Amniotic stem cell (primary cell): ENCODE measurements at regions not wholly inside any gene's neighbourhood (a gene's known extent, or its start where the extent isn't known, plus 50 kb on each side); places are given as distances from the start of the nearest gene placed in this dataset.

Experiments
- DNase-seq: peaks from one replicate; lab custom pipeline; 2025; lab: John Stamatoyannopoulos, UW

GRCh38 chr7:20267482-20267881, 50.3 kb upstream of the MACC1 start:
- DNase-seq: no peak

- DNase-seq: no peak
Observed at GRCh38 chr7:20268824-20269223, 51.6 kb upstream of the MACC1 start.

- no peak for DNase-seq
Observed at GRCh38 chr7:20269726-20270125, 52.5 kb upstream of the MACC1 start.

- no peak for DNase-seq
Observed at GRCh38 chr7:20270371-20270770, 53.2 kb upstream of the MACC1 start.

- DNase-seq: no peak
Observed at GRCh38 chr7:20270867-20271266, 53.7 kb upstream of the MACC1 start.

GRCh38 chr7:20275637-20276036, 55.1 kb upstream of the ITGB8 start:
- no peak for DNase-seq

- no peak for DNase-seq
Observed at GRCh38 chr7:20276705-20277472, 53.8 kb upstream of the ITGB8 start.

GRCh38 chr7:20279979-20280378, 50.7 kb upstream of the ITGB8 start:
- no peak for DNase-seq

GRCh38 chr7:20280475-20281351, 50.0 kb upstream of the ITGB8 start:
- DNase-seq: peak; percentile 35
